ENCODE measurements at regions not wholly inside any gene's neighbourhood (a gene's known extent, or its start where the extent isn't known, plus 50 kb on each side); places are given as distances from the start of the nearest gene placed in this dataset.

GRCh38 chr16:80263181-80263823 is 277.5 kb upstream of the DYNLRB2 start:
- H2AFZ ChIP-seq (ENCODE audit: low read length), result no peak overlapping the region
- H3F3A ChIP-seq (ENCODE audit: low read depth), result no peaks in the 10 kb centered on the region
- H3K4me2 ChIP-seq (ENCODE audit: low read depth, low read length, poor library complexity, severe bottlenecking), result no peak overlapping the region
- H3K27me3 ChIP-seq (ENCODE audit: insufficient read depth, low read length, poor library complexity, severe bottlenecking), result no peaks in the 10 kb centered on the region
- no peak overlapping the region for H3K4me3 ChIP-seq (ENCODE audit: low read length, poor library complexity, severe bottlenecking)
- H3K4me1 ChIP-seq (ENCODE audit: insufficient read depth, low read length, poor library complexity, severe bottlenecking), result peaks cover 4% of the 10 kb centered on the region
- H3K9me2 ChIP-seq (replicated peaks; ENCODE audit: low read depth, low read length), result no peaks in the 10 kb centered on the region
- no peak overlapping the region for H3K9ac ChIP-seq (ENCODE audit: low read depth, low read length, poor library complexity, severe bottlenecking)
- H3K9me3 ChIP-seq (ENCODE audit: insufficient read depth, low read depth, low read length), result no peaks in the 10 kb centered on the region
- H3K36me3 ChIP-seq (ENCODE audit: insufficient read depth, low read length), result no peaks in the 10 kb centered on the region
- H4K20me1 ChIP-seq (ENCODE audit: insufficient read depth, low read length, poor library complexity, severe bottlenecking), result no peaks in the 10 kb centered on the region
- H3K79me2 ChIP-seq (ENCODE audit: insufficient read depth, low read length), result no peaks in the 10 kb centered on the region
- TF ChIP-seq, protein P1, sequence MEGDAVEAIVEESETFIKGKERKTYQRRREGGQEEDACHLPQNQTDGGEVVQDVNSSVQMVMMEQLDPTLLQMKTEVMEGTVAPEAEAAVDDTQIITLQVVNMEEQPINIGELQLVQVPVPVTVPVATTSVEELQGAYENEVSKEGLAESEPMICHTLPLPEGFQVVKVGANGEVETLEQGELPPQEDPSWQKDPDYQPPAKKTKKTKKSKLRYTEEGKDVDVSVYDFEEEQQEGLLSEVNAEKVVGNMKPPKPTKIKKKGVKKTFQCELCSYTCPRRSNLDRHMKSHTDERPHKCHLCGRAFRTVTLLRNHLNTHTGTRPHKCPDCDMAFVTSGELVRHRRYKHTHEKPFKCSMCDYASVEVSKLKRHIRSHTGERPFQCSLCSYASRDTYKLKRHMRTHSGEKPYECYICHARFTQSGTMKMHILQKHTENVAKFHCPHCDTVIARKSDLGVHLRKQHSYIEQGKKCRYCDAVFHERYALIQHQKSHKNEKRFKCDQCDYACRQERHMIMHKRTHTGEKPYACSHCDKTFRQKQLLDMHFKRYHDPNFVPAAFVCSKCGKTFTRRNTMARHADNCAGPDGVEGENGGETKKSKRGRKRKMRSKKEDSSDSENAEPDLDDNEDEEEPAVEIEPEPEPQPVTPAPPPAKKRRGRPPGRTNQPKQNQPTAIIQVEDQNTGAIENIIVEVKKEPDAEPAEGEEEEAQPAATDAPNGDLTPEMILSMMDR (conservative IDR thresholded peaks at IDR 0.05; ENCODE audit: low read length), result no peak
- no peak for TF ChIP-seq EZH2phosphoT487 (IDR thresholded peaks at IDR 0.05; ENCODE audit: borderline replicate concordance)

GRCh38 chr16:80260906-80261311 is 279.9 kb upstream of the DYNLRB2 start:
- TF ChIP-seq, protein P1 (conservative IDR thresholded peaks at IDR 0.05; ENCODE audit: low read length), result no peak
- TF ChIP-seq EZH2phosphoT487 (IDR thresholded peaks at IDR 0.05; ENCODE audit: borderline replicate concordance), result no peak
- Histone ChIP-seq H3K4me1 (ENCODE audit: insufficient read depth, low read length, poor library complexity, severe bottlenecking) (peaks cover 6% of the 10 kb centered on the region), H3K9ac (ENCODE audit: low read depth, low read length, poor library complexity, severe bottlenecking) (no peak overlapping the region), H3K27me3 (ENCODE audit: insufficient read depth, low read length, poor library complexity, severe bottlenecking) (no peaks in the 10 kb centered on the region), H3K9me3 (ENCODE audit: insufficient read depth, low read depth, low read length) (no peaks in the 10 kb centered on the region), H3K36me3 (ENCODE audit: insufficient read depth, low read length) (no peaks in the 10 kb centered on the region), H3K79me2 (ENCODE audit: insufficient read depth, low read length) (no peaks in the 10 kb centered on the region), H3K4me2 (ENCODE audit: low read depth, low read length, poor library complexity, severe bottlenecking) (no peak overlapping the region), H2AFZ (ENCODE audit: low read length) (no peak overlapping the region), H3K4me3 (ENCODE audit: low read length, poor library complexity, severe bottlenecking) (no peak overlapping the region), H4K20me1 (ENCODE audit: insufficient read depth, low read length, poor library complexity, severe bottlenecking) (no peaks in the 10 kb centered on the region), H3K9me2 (replicated peaks; ENCODE audit: low read depth, low read length) (no peaks in the 10 kb centered on the region), H3F3A (ENCODE audit: low read depth) (no peaks in the 10 kb centered on the region)

DNA sequence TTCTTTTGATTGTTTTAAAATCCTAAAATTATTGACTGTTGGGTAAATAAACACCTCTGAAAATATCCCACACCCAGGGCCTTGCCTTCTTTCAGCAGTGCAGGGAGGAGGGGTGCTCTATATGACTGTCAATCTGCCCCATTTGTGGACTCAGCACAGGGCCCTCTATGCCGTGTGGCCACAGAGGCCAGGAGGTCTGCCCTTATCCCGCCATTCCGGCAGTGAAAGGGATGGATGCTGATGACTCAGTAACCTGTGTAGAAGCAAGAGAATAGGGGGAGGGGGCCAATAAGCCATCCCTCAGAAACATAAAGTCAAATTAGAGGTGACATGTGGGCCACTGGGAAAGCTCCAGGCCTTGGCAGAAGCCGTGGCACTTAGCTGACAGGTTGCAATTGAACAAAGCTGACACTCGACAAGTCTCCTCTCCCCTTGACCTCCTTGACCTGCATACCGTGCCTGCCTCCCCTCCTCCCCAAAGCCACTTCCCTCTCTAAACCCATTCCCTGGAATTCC is 281.4 kb upstream of the DYNLRB2 start:
- Histone ChIP-seq H2AFZ (ENCODE audit: low read length) (no peak overlapping the region), H3K79me2 (ENCODE audit: insufficient read depth, low read length) (no peaks in the 10 kb centered on the region), H3F3A (ENCODE audit: low read depth) (no peaks in the 10 kb centered on the region), H3K4me3 (ENCODE audit: low read length, poor library complexity, severe bottlenecking) (no peak overlapping the region), H3K27me3 (ENCODE audit: insufficient read depth, low read length, poor library complexity, severe bottlenecking) (no peaks in the 10 kb centered on the region), H3K36me3 (ENCODE audit: insufficient read depth, low read length) (no peaks in the 10 kb centered on the region), H3K9me3 (ENCODE audit: insufficient read depth, low read depth, low read length) (no peaks in the 10 kb centered on the region), H3K4me1 (ENCODE audit: insufficient read depth, low read length, poor library complexity, severe bottlenecking) (peaks cover 6% of the 10 kb centered on the region), H3K9me2 (replicated peaks; ENCODE audit: low read depth, low read length) (no peaks in the 10 kb centered on the region), H4K20me1 (ENCODE audit: insufficient read depth, low read length, poor library complexity, severe bottlenecking) (no peaks in the 10 kb centered on the region), H3K4me2 (ENCODE audit: low read depth, low read length, poor library complexity, severe bottlenecking) (no peak overlapping the region), H3K9ac (ENCODE audit: low read depth, low read length, poor library complexity, severe bottlenecking) (no peak overlapping the region)
- TF ChIP-seq, protein P1 (conservative IDR thresholded peaks at IDR 0.05; ENCODE audit: low read length), result no peak
- TF ChIP-seq EZH2phosphoT487 (IDR thresholded peaks at IDR 0.05; ENCODE audit: borderline replicate concordance), result no peak
